ENCODE measurements at regions not wholly inside any gene's neighbourhood (a gene's known extent, or its start where the extent isn't known, plus 50 kb on each side); places are given as distances from the start of the nearest gene placed in this dataset.

GRCh38 chr3:28124882-28125281 lies 116.5 kb upstream of the CMC1 start:
- no TSS peak for BruUV-seq (replicated peaks)
- Histone ChIP-seq H3K27me3 (ENCODE audit: control insufficient read depth, insufficient read depth, low read length) (no peaks in the 10 kb centered on the region), H3K4me3 (ENCODE audit: low read depth in 2 of 2, low read length in 2 of 2) (no peak overlapping the region), H3K36me3 (ENCODE audit: control insufficient read depth, insufficient read depth, low read length) (no peaks in the 10 kb centered on the region), H3K27ac (ENCODE audit: low read length) (no peak overlapping the region), H3K4me1 (ENCODE audit: control insufficient read depth, insufficient read depth, low read length) (no peaks in the 10 kb centered on the region), H3K9me3 (ENCODE audit: control insufficient read depth, insufficient read depth, low read depth, low read length) (no peaks in the 10 kb centered on the region)
- DNase-seq (ENCODE audit: low read depth, low spot score) (no peak), ATAC-seq (no peak)
- intact Hi-C loops (cut with micrococcal nuclease; ENCODE audit: unreplicated experiment), result no loop called here
- ChIA-PET POLR2A (interaction anchor here (0.5 kb wide), 1 partner anchor 40 kb away, joined by 4 read pairs; no protein-coding TSS in a partner anchor), CTCF (interaction anchor here (0.5 kb wide), 1 partner anchor 444 kb away, joined by 11 read pairs; no protein-coding TSS in a partner anchor)
- TF ChIP-seq, protein P1, sequence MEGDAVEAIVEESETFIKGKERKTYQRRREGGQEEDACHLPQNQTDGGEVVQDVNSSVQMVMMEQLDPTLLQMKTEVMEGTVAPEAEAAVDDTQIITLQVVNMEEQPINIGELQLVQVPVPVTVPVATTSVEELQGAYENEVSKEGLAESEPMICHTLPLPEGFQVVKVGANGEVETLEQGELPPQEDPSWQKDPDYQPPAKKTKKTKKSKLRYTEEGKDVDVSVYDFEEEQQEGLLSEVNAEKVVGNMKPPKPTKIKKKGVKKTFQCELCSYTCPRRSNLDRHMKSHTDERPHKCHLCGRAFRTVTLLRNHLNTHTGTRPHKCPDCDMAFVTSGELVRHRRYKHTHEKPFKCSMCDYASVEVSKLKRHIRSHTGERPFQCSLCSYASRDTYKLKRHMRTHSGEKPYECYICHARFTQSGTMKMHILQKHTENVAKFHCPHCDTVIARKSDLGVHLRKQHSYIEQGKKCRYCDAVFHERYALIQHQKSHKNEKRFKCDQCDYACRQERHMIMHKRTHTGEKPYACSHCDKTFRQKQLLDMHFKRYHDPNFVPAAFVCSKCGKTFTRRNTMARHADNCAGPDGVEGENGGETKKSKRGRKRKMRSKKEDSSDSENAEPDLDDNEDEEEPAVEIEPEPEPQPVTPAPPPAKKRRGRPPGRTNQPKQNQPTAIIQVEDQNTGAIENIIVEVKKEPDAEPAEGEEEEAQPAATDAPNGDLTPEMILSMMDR (IDR thresholded peaks at IDR 0.05), result no peak
- TF ChIP-seq POLR2AphosphoS5 (IDR thresholded peaks at IDR 0.05; ENCODE audit: low read depth, low read length), result no peak
- TF ChIP-seq, protein P2, sequence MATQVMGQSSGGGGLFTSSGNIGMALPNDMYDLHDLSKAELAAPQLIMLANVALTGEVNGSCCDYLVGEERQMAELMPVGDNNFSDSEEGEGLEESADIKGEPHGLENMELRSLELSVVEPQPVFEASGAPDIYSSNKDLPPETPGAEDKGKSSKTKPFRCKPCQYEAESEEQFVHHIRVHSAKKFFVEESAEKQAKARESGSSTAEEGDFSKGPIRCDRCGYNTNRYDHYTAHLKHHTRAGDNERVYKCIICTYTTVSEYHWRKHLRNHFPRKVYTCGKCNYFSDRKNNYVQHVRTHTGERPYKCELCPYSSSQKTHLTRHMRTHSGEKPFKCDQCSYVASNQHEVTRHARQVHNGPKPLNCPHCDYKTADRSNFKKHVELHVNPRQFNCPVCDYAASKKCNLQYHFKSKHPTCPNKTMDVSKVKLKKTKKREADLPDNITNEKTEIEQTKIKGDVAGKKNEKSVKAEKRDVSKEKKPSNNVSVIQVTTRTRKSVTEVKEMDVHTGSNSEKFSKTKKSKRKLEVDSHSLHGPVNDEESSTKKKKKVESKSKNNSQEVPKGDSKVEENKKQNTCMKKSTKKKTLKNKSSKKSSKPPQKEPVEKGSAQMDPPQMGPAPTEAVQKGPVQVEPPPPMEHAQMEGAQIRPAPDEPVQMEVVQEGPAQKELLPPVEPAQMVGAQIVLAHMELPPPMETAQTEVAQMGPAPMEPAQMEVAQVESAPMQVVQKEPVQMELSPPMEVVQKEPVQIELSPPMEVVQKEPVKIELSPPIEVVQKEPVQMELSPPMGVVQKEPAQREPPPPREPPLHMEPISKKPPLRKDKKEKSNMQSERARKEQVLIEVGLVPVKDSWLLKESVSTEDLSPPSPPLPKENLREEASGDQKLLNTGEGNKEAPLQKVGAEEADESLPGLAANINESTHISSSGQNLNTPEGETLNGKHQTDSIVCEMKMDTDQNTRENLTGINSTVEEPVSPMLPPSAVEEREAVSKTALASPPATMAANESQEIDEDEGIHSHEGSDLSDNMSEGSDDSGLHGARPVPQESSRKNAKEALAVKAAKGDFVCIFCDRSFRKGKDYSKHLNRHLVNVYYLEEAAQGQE (IDR thresholded peaks at IDR 0.05; ENCODE audit: insufficient read depth in 1 of 2, low read depth in 2 of 2, low read length in 1 of 2), result no peak
- TF ChIP-seq TCF7L2 (IDR thresholded peaks at IDR 0.05; ENCODE audit: low read depth, low read length), result no peak
- no peak for TF ChIP-seq SIN3A (IDR thresholded peaks at IDR 0.05; ENCODE audit: borderline replicate concordance, insufficient read depth, low read depth, low read length)
- in situ Hi-C loops (cut with HindIII; ENCODE audit: low pct_unique_long_range_greater_than_20kb, low sequenced_read_pairs), result no loop called here

- BruUV-seq (replicated peaks), result no TSS peak
- CTCF ChIA-PET, result no interaction called here
- POLR2A ChIA-PET, result no interaction called here
Measured at GRCh38 chr3:28125342-28125741, 116.1 kb upstream of the CMC1 start.

More at GRCh38 chr3:28125342-28125741, 116.1 kb upstream of the CMC1 start:
- Histone ChIP-seq H3K27me3 (ENCODE audit: control insufficient read depth, insufficient read depth, low read length) (no peaks in the 10 kb centered on the region), H3K4me3 (ENCODE audit: low read depth in 2 of 2, low read length in 2 of 2) (no peak overlapping the region), H3K36me3 (ENCODE audit: control insufficient read depth, insufficient read depth, low read length) (no peaks in the 10 kb centered on the region), H3K4me1 (ENCODE audit: control insufficient read depth, insufficient read depth, low read length) (no peaks in the 10 kb centered on the region), H3K9me3 (ENCODE audit: control insufficient read depth, insufficient read depth, low read depth, low read length) (no peaks in the 10 kb centered on the region), H3K27ac (ENCODE audit: low read length) (no peak overlapping the region)
- in situ Hi-C loops (cut with HindIII; ENCODE audit: low pct_unique_long_range_greater_than_20kb, low sequenced_read_pairs), result no loop called here
- no peak for TF ChIP-seq SIN3A (IDR thresholded peaks at IDR 0.05; ENCODE audit: borderline replicate concordance, insufficient read depth, low read depth, low read length)
- TF ChIP-seq, protein P2 (IDR thresholded peaks at IDR 0.05; ENCODE audit: insufficient read depth in 1 of 2, low read depth in 2 of 2, low read length in 1 of 2), result no peak
- no peak for TF ChIP-seq TCF7L2 (IDR thresholded peaks at IDR 0.05; ENCODE audit: low read depth, low read length)
- no peak for TF ChIP-seq POLR2AphosphoS5 (IDR thresholded peaks at IDR 0.05; ENCODE audit: low read depth, low read length)
- TF ChIP-seq, protein P1 (IDR thresholded peaks at IDR 0.05), result no peak
- intact Hi-C loops (cut with micrococcal nuclease; ENCODE audit: unreplicated experiment), result no loop called here
- DNase-seq (ENCODE audit: low read depth, low spot score), result no peak
- no peak for ATAC-seq
